ENCODE measurements at regions not wholly inside any gene's neighbourhood (a gene's known extent, or its start where the extent isn't known, plus 50 kb on each side); places are given as distances from the start of the nearest gene placed in this dataset.

- DNase-seq (ENCODE audit: low read depth in 2 of 2) = no peak
These were observed 52.1 kb upstream of the PPFIA2 start for GRCh38 chr12:81811061-81811777.

GRCh38 chr12:81809829-81810595 is 50.9 kb upstream of the PPFIA2 start:
- no peak for DNase-seq (ENCODE audit: low read depth in 2 of 2)

- no peak for DNase-seq (ENCODE audit: low read depth in 2 of 2)
These were observed 50.1 kb upstream of the PPFIA2 start for GRCh38 chr12:81809113-81809777.
